Activated CD8-positive, alpha-beta memory T cell treated with anti-CD3 and anti-CD28 coated beads for 24 hours (primary cell): ENCODE measurements at regions not wholly inside any gene's neighbourhood (a gene's known extent, or its start where the extent isn't known, plus 50 kb on each side); places are given as distances from the start of the nearest gene placed in this dataset.

Experiments used
- DNase-seq: peaks from one replicate; pipeline ENCODE4 v3.0.0-alpha.2; 2020

DNA sequence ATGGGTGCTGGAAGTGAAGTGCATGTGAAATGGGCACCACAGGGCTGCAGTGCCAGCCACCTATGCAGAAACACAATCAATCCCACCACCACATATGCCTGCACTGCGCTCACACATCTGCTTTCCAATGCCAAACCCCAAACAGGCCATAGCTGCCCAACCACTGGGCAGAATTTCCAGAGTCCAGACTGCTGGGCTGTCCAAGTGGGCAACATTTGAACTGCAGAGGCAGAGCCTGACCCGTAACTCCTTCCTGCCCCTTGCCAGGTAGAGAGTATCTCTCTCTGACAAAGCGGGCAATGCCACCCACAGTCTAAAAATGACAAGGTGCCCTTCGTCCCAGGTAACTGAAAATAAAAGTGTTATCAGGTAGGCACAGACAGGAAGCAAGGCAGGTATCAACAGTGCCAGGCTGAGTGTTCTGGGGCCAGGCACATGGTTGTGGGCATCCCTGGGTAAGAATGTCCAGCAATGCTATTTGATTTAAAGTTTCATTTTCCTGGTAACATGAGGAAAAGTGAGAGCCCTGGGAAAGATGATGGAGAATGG lies 79.5 kb downstream of the FOXA2 start:
- no peak for DNase-seq

DNA sequence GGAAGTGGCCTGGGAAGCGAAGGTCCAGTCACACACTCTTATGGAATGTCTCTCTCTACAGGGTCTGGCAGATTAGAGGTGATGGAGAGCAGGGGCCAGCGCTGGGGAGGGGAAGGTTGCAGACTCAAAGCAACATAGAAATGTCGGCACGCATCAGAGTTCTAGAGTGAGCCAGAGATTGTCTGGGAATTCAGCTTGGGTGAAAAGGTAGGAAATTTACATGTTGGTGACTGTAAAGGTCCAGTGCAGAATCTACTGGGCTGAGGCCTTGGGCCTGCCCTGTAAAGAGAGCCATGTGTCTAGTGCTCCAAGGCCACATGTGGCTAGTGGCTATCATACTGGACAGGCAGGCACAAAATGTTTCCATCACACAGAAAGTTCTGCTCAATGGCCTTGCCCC lies 80.8 kb downstream of the FOXA2 start:
- no peak for DNase-seq

DNA sequence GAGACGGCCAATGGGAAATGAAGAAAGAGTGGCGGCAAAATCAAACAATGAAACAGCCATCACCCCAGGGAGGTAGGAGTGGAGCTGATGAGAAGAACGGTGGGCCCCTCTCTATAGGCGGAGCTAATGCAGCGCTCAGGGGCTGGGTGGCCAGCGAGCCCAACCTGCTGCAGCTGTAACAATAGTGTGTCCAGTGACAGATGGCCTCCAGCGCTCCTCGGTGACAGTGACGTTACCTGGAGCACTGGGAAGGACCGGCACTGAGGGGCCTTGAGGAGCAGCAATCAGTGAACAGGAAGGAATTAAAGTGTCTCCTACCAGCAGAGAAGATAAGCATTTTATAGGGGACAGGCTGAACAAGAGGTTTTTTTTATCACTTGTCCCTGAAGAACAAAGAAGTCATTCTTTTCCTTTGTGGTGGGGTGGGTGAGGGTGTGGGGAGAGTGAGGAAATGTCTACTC lies 81.6 kb downstream of the FOXA2 start:
- DNase-seq = no peak

DNA sequence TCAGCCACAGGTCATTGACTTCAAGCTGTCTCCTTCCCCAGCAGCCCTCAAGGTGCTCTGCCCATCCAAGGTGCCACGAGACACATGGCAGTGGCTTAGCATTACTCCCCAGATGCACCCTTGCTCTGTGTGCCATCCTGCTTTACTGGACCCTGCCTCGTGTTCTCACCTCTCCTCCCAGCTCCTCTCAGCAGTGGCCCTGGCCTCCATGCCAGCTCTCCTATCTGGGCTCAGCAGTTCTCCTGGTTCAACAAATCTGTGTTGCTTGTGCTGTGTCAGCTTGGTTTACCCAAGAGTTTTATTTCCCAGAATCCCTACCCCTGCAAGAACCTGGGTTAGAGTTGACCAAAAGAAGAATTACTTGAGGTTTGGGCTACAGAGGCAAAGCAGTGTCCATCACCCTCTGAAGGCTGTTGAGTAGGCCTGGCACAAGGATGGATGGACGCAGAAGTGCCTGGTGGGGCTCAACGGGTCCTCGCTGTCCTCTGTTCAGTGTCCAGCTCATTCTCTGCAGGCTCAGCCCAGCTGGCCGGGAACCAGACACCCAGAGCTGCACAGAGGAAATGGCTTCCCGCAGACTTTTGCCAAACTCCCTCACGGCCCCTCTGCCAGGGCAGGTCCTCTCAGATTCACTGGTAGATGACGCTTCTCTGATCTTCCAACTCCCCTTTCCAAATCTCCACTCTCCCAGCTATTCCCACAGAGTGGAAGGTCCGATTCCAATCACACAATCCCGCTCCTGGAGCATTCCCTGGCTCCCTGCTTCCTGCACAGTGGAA lies 82.6 kb downstream of the FOXA2 start:
- DNase-seq = no peak

DNA sequence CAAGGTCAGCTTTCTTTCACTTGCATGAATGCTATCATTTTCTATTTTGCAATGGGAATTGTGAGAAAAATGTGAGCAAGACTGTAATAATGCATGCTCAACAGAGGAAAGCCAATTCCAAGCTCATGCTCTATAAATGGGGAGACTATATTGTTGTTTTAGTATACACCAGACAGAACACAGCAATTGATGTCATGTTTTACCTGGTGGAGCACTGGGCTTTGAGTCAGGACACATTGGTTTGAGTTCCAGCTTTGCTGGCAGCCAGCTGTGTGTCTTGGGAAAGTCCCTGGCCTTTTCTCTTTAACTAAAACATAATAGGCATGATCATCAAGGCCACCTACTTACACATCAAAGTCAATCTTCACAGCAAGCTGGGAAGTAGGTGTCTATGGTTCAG lies 83.3 kb downstream of the FOXA2 start:
- no peak for DNase-seq

DNA sequence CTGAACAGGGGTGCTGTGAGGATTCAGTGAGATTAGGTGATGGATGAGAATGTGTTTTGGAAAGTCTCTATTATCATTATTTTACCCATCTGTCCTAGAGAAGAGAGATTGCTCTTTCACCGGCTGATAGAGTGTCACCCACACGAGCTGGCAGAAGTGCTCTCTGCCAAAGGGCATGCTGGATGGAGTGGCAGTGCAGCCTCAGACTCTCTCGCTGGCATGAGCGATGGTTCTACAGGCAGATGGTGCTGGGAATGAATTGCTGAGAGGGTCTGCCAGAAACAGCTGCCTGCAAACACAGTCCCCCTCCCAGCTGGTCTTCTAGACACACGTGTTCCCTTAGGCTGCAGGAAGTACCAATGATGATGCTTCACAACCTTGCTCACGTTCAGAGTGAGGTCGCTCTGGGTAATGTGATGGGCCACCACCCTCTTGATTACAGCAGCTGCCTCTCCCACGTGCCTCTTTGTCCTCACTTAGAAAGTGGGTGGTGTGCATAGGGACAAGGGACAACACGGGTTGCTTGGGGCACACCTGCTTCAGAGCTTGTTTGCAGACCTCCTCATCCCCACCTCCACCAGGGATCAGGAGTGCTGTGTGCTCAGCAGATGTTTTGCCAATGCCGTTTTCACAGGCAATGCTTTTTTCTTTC lies 84.7 kb downstream of the FOXA2 start:
- DNase-seq = no peak

DNA sequence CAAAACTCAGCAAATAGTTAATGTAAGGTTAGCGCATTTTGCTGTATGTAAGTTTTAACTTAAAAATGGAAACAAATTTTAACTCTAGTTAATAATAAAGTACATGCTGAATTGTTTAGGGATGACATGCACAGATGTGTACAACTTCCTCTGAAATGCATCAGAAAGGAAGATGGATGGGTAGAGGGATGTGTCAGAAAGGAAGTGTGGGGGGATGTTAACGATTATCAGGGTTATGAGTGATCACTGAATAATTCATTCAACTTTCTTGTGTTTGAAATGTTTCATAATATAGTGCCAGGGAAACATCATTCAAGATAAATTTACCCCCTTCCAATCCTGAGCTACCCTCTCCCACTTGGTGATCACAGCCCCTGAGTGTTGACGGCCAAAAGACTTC lies 87.6 kb downstream of the FOXA2 start:
- DNase-seq = no peak

DNA sequence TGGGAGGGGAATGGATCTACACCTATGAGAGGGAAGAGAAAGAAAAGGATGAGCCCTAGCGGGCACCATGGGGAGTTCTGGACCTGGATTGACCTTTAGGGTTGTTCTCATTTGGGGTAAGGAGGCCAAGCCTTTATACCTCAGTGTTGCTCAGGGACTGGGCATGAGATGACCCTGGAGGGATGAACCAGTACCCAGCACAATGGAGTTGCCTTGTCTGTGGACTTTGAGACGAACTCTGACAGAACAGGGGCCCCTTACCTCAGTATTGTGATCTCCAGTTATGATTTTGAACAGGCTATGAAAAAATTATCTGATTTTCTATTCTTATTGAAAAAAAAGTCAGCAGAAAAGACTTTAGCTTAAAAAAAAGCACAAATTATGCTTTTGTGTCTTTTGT lies 88.6 kb downstream of the FOXA2 start:
- DNase-seq = no peak

DNA sequence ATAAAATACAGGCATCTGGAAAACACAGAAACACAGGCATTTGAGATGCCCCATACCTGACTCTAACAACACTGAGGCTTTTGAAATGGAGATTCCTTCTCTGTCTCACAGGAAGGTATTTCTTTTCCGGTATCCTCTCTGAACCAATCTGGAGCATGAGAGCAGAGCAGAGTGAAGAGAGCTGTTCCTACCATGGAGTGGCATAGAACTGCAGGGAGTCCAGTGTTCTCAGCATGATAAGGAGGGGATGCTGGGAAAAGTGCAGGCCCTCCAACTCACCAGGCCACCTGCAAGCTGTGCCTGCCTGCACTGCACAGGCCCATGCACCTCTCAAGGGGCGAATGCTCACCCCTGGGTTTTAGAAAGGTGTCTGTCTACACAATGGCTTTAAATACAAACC lies 89.2 kb downstream of the FOXA2 start:
- no peak for DNase-seq

DNA sequence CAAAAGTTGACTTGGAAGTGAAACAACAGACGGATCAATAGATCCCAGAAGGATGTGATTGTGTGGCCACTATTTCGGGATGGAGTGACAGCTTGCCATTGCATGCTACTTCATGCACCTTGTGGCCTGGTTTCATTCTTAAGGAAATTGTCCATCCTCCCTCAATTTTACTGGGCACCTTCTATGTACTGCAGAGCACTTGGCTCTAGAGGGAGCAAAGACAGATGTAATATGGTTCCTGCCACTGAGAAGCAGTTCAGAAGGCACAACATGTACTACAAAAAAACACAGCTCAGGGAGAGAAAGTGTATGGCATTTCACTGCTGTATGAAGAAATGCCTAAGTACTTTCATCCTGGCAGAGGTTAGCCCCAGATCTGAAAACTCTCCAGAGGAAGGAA lies 91.9 kb downstream of the FOXA2 start:
- DNase-seq = no peak

DNA sequence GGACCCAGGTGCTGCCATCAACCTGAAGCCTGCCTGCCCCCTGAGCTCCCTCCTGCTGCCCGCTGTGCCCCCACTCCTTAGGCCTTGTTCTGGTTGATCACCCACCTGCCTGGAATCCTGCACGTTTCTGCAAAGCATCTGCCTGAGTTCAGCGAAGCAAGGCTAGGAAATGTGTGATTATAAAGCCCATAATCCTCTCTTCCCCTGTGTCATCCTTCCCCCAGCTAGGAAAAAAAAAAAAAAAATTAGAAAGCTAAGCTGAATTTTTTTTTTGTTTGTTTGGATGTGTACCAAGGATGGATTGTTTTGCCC lies 93.2 kb downstream of the FOXA2 start:
- DNase-seq = no peak

DNA sequence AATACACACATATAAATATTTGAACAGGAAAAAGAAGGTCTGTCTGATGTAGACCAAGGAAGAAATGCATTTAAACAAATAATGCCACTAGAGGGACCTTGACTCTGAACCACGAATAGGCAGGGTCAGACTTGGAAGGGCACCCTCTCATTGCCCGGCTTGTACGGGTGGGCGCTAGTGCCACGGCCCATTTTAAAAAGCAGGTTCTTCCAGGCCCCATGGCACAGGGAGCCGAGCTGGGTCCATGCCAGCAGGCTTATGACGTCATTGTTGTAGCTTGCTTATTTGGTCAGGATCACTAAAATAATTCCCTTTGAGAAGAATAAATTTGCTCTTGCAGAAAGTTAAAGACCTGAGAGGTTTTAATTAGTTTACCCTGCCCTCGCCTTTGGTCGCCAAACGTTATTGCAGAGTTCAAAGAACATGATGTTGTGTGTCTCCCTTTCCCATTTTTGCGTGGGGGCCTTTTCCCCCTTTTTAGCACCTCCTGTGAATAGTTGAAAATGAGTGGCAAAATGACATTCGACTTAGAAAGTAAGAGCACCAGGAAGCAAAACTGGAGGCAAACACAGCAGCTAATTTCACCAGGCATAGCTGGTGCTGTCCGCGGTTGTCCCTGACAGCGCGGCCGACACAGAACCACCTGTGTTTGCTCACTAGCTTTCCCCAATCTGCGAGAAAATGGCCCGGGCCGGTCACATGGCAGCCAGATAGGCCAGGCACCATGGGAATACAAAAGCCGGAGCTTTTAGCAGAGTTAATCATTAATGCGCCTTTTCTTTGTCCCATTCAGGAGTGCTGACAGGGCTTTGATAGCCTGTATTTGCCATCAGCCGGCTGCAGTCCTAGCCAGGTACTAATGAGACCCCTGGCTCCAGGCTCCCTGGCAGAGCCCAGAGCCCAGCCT lies 93.8 kb downstream of the FOXA2 start:
- no peak for DNase-seq

DNA sequence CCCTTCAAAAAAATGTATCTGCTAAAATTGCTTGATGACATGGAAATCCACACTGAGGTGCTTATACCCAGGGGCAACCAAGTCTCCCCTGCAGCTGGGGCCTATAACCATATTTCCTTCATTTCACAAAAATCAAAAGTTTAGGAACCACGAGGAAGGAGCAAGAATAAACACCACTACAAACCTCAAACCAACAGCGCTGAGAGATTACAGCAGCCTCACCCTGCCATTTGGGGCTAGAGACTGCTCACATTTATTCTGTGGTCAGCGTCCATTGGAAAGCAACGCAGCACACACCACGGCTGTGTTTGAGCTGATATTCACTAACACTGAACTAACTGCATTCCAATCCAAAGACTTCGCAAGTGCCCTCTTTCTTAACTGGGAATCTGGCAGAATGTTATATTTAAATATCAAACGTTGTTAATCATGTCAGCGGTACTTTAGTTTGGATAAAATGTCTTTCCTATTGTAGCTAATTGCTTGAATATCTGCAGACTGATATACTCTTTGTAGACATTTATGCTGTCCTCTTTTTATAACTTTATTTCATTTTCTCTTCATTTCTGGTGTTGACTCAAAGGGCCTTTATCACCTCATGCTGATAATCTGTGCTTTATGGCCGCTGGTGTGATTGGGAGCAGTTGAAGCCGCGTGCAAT lies 94.6 kb downstream of the FOXA2 start:
- no peak for DNase-seq

DNA sequence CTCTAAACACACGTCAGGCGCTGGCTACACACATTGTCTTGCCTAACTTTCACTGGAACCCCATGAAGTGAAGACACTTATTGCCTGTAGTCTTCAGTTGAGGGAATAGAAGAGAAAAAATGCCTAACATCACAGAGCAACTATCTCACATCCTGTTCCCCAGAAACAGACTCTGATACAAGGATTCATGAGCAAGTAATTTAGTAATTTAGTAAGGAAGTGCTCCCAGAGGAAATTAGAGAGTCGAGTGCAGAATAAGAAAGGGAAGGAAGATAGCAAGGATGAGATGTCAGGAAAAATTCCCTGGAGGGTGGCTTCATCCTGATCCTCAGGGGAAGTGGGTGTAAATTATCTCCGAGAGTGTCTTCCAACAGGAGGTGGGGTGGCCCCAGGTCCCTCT lies 104.0 kb downstream of the FOXA2 start:
- DNase-seq = no peak

DNA sequence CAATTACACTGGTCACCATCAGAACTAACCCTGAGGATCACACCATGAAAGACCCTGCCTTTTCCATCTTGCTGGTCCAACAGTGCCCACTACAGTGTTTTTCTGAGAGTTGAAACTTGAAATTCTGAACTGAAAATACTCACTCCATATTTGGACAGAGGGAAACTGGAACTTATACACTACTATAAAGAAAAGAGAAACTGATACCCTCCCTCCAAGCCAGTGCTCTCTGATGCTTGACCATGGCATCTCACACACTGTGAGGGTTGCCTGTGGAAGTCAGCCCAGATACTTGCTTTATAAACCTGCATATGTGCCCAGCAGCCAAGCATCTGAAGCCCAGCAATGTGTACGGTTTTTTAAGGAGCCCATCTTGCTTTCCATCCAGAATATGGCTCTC lies 108.7 kb downstream of the FOXA2 start:
- no peak for DNase-seq

DNA sequence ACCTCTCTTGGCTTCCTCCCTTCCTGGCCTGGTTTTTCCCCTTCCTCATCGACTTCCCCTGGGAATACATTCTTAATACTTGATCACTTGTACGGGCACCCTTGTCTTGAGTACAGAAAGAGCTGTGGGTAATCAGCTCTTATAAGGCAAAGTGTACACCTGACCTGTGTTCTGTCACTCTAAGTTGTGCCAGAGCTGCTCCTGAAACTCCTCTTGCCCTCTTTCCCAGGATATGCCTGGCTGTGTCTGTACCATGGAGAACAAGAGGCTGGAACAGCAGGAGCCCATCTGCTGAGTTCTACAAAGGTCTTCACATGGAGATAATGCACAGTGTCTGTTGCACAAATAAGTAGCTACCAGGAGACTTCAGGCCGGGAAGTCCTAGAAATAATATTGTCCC lies 110.1 kb downstream of the FOXA2 start:
- no peak for DNase-seq

DNA sequence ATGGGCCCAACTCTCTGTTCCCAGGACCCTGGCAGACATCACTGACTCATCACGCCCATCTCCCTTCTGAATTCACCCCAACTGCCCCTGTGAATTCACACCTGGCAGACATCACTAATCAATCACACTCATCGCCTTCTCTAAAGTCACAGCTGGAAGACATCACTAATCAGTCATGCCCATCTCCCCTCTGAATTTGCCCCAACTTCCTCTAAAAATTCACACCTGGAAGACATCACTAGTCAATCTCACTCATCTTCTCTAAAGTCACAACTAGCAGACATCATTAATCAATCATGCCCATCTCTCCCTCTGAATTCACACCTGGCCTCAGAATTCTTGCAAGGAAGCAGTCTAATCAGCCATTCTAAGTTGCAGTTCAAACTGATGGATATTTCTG lies 111.1 kb downstream of the FOXA2 start:
- DNase-seq = no peak

DNA sequence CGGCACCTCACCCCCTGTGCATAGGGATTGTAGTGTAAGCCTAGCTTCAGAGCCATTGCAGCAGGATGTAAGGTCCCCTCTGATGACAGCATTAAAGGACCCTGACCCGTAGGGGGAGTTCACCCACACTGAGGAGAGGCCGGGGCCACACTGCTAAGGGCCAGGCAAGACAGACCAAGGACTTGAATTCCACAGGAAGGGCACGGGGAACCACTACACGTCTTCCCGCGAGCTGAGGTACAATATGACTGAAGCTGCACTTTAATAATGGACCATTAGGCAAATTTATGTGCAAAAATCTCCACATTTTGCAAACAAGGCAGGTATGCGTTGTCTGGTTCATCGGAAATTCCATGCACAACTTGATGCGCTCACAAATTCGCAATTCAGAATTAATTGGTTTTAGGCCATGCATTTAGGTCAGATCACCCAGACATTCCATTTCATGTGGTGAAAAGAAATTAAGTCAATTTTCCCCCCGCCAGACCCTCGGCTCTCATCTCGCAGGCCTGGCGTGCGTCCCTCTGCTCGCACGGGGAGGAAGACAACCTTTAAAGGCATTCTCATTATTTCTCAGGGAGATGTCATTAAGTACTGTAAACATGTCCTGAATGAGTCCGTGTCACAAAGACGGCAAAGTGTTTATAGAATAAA lies 111.8 kb downstream of the FOXA2 start:
- no peak for DNase-seq

DNA sequence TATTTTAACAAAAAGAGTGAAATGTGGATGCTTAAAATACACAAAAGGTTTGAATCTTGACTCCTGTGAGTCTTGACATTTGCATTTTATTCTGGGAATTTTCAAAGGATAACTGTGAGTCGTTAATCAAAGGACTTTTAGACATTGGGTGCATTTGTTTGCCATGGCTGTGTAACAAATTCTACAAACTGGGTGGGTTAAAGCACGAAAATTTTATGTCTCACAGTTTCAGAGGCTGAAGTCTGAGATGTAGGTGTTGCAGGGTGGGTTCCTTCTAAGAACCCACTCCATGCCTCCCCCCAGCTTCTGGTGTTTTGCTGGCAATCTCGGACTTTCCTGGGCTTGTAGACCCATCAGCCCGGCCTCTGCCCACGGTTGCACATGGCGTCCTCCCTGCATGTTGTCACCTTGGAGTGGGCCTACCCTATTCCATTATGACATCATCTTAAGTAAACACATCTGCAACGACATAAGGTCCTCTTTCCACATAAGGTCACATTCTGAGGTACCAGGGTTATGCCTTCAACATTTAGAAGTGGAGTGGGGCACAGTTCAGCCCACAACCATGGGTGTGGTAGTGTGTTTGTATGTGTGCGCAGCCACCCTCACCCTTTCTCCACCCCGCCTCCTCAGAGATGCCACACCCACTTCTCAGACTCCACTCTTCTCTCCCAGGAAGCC lies 113.1 kb downstream of the FOXA2 start:
- DNase-seq = no peak

DNA sequence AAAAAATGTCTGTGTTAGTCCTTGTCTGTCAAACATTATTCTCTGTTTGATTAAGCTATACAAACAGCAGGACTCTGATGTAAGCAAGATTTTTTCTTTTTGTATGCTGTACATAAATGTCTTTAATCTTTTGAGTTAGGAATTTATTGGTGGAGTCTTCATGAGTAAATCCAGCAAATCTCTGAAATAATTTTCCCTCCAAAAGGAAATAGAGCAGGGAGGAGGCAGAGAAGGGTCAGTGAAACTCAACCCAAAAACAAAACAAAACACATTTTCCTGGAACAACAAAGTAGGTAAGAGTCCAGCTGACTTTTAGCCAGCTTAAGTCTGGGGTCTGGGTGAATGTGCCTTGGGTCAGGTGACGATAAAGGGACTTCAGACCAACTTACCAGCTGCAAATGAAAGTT lies 113.7 kb downstream of the FOXA2 start:
- DNase-seq = no peak

DNA sequence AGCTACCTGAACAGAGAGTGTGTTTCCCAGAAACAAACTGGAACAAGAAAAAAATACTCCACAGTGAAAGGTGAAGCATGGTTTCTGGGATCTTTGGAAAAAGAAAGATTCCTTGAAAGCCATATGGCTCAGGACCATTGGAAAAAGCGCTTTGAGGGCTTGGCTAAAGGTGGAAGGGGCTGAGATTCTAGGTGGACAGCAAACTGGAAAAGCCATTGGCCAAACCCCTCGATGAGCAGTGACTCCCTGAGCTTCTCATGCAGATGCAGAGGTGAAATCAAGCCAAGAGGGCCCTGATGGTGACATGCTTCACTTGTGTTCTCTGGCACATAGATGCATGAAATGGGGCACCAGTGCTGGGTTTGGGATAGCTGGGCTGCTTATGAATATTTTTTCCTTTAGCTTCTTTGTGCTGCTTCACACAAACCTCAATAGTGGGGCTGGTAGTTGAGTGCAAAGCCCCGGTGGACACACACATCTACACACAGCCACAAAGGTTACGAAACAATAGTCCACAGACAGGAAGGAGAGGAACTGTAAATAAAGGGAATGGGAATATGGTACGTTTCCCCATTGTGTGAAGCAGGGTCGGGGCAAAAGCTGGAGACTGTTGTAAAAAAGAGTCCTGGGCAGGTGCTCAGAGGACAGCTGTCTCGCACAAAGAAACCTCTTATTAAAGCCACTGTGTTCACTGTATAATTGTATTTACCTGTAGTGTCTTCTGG lies 117.8 kb downstream of the FOXA2 start:
- no peak for DNase-seq
